ENCODE measurements at regions not wholly inside any gene's neighbourhood (a gene's known extent, or its start where the extent isn't known, plus 50 kb on each side); places are given as distances from the start of the nearest gene placed in this dataset.

DNA sequence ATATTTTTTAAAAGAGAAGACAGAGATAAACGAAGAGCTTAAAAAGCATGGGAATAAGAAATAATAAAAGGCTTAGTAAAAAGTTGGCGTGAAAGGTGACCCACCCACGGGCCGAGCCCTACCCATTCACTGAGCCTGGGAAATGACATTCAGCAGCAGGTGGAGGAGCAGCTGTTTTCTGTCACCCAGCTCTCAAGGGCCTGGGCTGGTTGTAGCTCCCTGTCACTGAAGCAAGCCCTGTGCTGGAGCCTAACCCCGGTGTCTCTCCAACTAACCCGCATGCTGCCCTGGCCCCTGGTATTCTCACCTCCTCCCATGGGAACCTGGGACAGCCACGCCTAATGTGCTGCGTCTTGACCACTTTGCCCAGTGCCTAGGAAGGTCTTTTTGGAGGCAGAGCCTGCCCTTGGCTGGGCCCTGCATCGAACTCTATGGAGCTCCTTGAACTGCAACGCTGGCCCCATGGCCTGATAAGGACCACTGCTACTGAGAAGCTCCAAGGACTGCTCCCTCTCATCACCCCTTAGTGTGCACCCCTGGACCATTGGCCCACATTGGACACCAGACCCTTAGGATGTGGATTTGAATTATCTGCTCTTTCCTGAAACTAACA, 68.8 kb upstream of the IYD start:
- DNase-seq (ENCODE audit: low read depth): no peak
- no peak for TF ChIP-seq MYC (IDR thresholded peaks at IDR 0.05; ENCODE audit: low read depth, low read length)
- TF ChIP-seq, protein P1, sequence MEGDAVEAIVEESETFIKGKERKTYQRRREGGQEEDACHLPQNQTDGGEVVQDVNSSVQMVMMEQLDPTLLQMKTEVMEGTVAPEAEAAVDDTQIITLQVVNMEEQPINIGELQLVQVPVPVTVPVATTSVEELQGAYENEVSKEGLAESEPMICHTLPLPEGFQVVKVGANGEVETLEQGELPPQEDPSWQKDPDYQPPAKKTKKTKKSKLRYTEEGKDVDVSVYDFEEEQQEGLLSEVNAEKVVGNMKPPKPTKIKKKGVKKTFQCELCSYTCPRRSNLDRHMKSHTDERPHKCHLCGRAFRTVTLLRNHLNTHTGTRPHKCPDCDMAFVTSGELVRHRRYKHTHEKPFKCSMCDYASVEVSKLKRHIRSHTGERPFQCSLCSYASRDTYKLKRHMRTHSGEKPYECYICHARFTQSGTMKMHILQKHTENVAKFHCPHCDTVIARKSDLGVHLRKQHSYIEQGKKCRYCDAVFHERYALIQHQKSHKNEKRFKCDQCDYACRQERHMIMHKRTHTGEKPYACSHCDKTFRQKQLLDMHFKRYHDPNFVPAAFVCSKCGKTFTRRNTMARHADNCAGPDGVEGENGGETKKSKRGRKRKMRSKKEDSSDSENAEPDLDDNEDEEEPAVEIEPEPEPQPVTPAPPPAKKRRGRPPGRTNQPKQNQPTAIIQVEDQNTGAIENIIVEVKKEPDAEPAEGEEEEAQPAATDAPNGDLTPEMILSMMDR (IDR thresholded peaks at IDR 0.05; ENCODE audit: low read depth, low read length): no peak
- TF ChIP-seq, protein P2, sequence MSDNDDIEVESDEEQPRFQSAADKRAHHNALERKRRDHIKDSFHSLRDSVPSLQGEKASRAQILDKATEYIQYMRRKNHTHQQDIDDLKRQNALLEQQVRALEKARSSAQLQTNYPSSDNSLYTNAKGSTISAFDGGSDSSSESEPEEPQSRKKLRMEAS (IDR thresholded peaks at IDR 0.05; ENCODE audit: low read depth, low read length): no peak
- no peak for TF ChIP-seq POLR2A (IDR thresholded peaks at IDR 0.05; ENCODE audit: extremely low read depth, insufficient read length)

DNA sequence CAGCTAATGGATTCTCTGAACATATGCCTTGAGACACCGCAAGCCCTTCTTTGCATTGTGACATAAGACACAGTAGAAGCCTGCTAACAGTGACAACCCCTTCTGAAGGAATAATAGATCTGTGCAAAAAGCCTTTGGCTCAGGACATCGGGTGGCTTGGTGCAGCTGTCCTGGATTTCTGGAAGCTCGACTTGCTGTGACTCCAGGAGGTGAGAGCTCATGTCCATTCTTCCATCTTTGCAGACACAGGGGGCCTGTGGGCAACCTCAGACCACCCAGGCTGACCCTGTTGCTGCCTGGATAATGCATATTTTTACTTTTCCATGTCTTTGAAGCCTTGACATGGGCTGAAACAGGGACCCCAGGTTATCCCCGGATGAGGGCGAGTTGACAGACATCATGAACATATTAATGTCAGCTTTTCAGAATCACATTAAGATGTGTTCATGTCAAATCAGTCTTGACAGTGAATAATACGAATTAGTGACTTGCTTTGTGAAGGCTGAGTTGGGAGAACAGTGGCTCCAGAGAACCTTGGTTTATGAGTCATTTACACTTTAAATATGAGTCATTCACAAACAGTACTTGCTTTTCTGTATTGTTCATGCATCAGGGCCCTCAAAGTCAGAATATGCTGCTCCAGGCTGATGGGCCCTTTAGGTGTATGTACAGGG, 66.8 kb upstream of the IYD start:
- no peak for TF ChIP-seq MYC (IDR thresholded peaks at IDR 0.05; ENCODE audit: low read depth, low read length)
- TF ChIP-seq POLR2A (IDR thresholded peaks at IDR 0.05; ENCODE audit: extremely low read depth, insufficient read length): no peak
- TF ChIP-seq, protein P2 (IDR thresholded peaks at IDR 0.05; ENCODE audit: low read depth, low read length): no peak
- TF ChIP-seq, protein P1 (IDR thresholded peaks at IDR 0.05; ENCODE audit: low read depth, low read length): no peak
- no peak overlapping the region for H3K4me3 ChIP-seq (ENCODE audit: low read depth, low read length)
- peak; percentile 9 for DNase-seq (ENCODE audit: low read depth)

More for the DNA sequence above, 68.8 kb upstream of the IYD start:
- no peak overlapping the region for H3K4me3 ChIP-seq (ENCODE audit: low read depth, low read length)

DNA sequence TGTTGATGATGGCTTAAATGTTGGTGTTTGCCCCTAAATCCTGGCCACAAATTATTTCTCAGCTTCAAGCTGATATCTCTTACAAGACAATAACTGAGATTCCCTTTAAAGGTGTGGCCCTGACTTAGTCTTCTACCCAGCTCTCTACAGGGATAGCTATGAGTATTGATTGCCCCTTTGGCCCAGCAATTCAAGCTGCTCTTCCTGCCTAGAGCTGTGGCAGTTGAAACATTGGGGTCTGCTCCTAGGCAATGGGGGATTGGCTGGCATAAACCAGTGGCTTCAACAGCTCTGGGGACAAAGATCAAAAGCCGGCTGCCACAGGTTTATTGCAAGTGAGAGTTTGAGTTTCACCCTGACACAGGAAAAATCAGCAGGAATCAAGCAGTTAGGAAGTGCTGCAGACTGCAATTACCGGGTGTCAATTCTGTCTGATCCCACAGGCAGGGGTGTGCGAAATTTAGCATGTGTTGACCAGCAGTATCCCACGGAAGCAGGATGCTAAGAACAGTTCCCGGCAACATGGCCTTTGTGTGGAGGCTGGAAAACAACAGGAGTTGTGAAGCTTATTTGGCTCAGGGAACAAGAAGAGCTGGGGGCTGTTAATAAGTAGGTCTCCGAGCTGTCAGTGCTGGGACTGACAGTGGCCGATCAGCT, 66.2 kb upstream of the IYD start:
- DNase-seq (ENCODE audit: low read depth): no peak
- TF ChIP-seq, protein P2 (IDR thresholded peaks at IDR 0.05; ENCODE audit: low read depth, low read length): no peak
- no peak for TF ChIP-seq POLR2A (IDR thresholded peaks at IDR 0.05; ENCODE audit: extremely low read depth, insufficient read length)
- TF ChIP-seq, protein P1 (IDR thresholded peaks at IDR 0.05; ENCODE audit: low read depth, low read length): no peak
- TF ChIP-seq MYC (IDR thresholded peaks at IDR 0.05; ENCODE audit: low read depth, low read length): no peak
- no peak overlapping the region for H3K4me3 ChIP-seq (ENCODE audit: low read depth, low read length)

DNA sequence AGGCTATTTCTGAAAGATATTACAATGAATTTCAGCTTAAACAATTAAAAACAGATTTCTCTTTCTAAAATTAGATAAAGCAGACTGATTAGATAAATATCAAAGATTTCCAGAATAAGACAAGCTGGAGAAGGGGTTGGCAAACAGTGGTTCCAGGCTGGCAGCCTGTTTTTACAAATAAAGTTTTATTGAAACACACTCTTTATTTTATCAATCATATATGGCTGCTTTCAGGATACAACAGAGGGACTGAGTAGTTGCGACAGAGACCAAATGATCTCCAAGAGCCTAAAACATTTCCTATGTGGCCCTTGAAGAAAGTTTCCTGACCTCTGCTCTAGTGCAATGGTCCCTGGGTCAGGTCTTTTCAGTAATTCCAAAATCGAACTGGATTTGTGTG, 65.6 kb upstream of the IYD start:
- H3K4me3 ChIP-seq (ENCODE audit: low read depth, low read length): no peak overlapping the region
- DNase-seq (ENCODE audit: low read depth): no peak
- TF ChIP-seq, protein P2 (IDR thresholded peaks at IDR 0.05; ENCODE audit: low read depth, low read length): no peak
- TF ChIP-seq, protein P1 (IDR thresholded peaks at IDR 0.05; ENCODE audit: low read depth, low read length): no peak
- no peak for TF ChIP-seq POLR2A (IDR thresholded peaks at IDR 0.05; ENCODE audit: extremely low read depth, insufficient read length)
- TF ChIP-seq MYC (IDR thresholded peaks at IDR 0.05; ENCODE audit: low read depth, low read length): no peak

DNA sequence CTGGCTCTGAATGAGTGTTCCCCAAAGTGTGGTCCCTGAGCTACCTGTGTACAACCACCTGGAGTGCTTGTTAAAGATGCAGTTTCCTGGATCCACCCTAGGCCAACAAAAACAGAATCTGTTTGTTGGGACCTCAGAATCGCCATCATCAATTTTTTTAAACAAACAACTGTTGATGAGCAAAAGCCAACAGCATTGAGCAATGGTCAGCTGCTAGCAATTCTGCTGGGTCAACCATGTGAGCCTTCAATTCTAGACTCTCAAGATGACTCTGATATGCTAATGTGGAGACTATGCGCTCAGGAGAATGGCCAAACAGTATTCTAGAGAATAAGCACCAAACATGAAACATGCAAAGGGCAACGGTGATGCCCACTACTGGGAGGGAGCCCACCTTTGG, 64.4 kb upstream of the IYD start:
- TF ChIP-seq POLR2A (IDR thresholded peaks at IDR 0.05; ENCODE audit: extremely low read depth, insufficient read length) (no peak), MYC (IDR thresholded peaks at IDR 0.05; ENCODE audit: low read depth, low read length) (no peak)
- TF ChIP-seq, protein P1 (IDR thresholded peaks at IDR 0.05; ENCODE audit: low read depth, low read length): no peak
- TF ChIP-seq, protein P2 (IDR thresholded peaks at IDR 0.05; ENCODE audit: low read depth, low read length): no peak
- no peak for DNase-seq (ENCODE audit: low read depth)
- H3K4me3 ChIP-seq (ENCODE audit: low read depth, low read length): no peak overlapping the region

Measured in NB4 (cell line).